ENCODE measurements at regions not wholly inside any gene's neighbourhood (a gene's known extent, or its start where the extent isn't known, plus 50 kb on each side); places are given as distances from the start of the nearest gene placed in this dataset.
"Not testable (repeated sequence)": the region's sequence is repeated elsewhere in the genome, so short reads cannot be mapped to it uniquely, and the experiment has no call there.

DNA sequence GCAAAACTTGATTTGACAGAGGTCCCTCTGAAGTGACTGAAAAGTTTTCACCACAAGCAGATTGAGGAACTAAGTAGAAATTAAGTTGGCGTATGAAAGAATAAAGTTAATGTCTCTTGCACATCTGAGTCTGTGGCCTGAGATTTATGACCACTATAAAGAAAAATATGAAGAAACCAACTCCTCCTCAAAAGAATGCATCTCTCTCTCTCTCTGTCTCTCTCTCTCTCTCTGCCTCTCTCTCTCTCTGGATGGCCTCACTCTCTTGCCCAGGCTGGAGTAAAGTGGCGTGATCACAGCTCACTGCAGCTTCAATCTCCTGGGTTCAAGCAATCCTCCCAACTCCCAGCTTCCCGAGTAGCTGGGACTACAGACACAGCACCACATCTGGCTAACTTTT, 55.2 kb downstream of the RPL22L1 start:
- no peak for DNase-seq

GRCh38 chr3:170813266-170813665, 56.7 kb downstream of the RPL22L1 start:
- no peak for DNase-seq

DNA sequence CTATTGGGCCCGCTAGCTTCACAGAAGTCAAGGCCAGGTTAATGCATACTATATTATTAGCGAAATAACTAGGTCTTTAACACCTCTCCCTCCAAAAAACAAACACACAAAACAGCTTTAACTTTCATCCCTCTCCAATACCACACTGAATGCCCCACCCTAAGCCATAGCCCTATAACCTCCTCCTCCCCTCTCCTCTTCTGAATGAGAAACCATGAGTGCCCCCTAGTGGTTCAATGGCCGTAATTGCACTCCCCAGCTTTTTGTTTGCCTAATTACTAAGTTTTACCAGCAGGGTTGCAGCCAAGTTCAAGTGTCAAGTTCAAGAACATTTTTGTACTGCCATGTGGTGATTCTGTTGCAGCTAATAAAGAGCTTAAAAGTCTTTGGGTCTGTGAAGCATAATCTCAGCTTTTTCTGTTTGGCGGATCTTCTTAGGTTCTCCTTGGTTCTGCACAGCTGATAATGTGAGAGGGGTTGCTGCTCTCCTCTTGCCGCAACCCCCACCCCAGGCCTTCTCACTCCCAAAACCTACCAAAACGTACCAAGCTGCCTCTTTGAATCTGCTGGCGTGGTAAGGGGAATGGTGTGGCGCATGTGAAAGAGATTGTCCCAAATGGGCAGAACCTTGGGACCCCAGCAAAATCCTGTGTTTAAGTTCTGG, 57.9 kb downstream of the RPL22L1 start:
- peak; percentile 70 to 78 for DNase-seq

GRCh38 chr3:170811515-170811914, 58.5 kb downstream of the RPL22L1 start:
- DNase-seq, result no peak

- no peak for DNase-seq
Observed at GRCh38 chr3:170809975-170810357, 60.0 kb downstream of the RPL22L1 start.

GRCh38 chr3:170809007-170809974, 60.7 kb downstream of the RPL22L1 start:
- DNase-seq, result peak in 1 of 2 donors; percentile 2

DNA sequence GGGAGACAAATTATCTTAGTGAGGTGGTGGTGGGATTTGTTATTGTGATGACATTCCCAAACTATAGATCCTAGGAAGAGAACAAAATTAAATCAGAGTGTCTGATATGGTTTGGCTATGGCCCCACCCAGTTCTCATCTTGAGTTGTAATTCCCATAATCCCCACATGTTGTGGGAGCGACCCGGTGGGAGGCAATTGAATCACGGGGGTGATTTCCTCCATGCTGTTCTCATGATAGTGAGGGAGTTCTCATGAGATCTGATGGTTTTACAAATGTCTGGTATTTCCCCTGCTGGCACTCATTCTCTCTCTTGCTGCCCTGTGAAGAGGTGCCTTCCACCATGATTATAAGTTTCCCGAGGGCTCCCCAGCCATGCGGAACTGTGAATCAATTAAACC, 62.0 kb downstream of the RPL22L1 start:
- DNase-seq, result no peak

- no peak for DNase-seq
Observed at GRCh38 chr3:170806676-170807075, 63.3 kb downstream of the RPL22L1 start.

GRCh38 chr3:170806141-170806540, 63.9 kb downstream of the RPL22L1 start:
- DNase-seq, result no peak

DNA sequence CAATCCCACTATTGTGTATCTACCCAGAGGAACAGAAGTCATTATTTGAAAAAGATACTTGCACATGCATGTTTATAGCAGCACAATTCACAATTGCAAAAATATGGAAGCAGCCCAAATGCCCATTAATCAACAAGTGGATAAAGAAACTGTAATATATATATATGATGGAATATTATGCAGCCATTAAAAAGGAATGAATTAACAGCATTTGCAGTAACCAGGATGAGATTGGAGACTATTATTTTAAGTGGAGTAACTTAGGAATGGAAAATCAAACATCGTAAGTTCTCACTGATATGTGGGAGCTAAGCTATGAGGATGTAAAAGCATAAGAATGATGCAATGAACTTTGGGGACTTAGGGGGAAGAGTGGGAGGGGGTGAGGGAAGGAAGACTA, 64.7 kb downstream of the RPL22L1 start:
- not testable (repeated sequence) for DNase-seq

GRCh38 chr3:170804634-170805033, 65.4 kb downstream of the RPL22L1 start:
- DNase-seq, result not testable (repeated sequence)

- no peak for DNase-seq
Observed at GRCh38 chr3:170804078-170804477, 65.9 kb downstream of the RPL22L1 start.

DNA sequence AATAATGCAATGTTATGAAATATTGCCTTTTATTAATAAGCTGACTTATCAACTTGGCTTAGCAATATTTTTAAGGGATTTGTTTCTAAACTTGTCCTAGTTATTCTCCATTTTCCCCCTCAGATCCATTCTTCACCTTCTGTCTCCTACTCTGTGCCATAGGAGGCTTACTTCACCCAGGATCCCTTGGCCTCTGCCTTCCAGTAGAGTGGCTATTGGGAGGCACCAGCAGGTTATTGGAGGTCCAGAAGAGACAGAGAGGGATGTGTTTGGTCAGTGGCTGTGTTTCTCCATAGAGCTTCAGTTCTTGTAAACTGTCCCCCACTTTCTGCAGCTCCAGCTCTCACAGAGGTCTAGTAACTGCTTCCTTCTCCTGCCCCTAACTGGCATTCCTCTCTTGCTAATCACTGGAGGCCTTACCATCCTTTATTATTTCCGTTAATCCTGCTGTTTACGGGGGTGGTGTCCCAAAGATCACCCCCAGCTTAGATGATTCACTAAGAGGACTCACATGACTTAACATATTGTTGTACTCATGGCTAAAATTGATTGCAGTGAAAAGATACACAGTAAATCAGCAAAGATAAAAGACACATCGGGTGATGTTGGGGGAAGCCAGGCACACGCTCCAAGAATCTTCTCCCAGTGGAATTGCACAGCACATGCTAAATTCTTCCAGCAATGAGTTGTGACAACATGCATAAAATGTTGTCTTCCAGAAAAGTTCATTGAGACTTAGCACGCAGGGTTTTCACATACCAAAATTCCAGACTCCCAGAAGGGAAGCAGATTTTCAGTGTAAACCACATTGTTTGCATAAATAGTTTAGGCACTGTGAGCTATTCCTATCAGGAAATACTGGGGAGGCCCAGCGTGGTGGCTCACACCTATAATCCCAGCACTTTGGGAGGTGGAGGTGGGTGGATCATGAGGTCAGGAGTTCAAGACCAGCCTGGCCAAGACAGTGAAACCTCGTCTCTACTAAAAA, 67.5 kb downstream of the RPL22L1 start:
- no peak for DNase-seq

DNA sequence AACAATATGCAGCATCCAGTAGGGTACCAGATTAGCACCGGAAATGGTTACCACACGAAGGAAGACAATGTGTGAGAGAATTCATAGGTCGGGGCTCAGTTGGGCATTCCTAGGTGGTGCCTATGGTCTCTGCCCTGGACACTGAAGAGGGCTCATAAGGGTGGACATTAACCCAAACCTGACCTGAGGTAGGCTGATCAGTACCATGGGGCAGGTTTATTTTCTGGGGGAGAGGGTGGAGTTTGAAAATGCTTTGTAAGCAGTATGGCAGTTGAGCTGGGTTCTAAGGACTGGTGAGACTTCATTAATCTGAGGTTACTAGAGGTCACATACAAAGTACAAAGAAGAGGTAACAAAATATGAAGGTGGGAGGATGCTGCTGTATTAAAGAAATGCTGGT, 68.4 kb downstream of the RPL22L1 start:
- no peak for DNase-seq

DNA sequence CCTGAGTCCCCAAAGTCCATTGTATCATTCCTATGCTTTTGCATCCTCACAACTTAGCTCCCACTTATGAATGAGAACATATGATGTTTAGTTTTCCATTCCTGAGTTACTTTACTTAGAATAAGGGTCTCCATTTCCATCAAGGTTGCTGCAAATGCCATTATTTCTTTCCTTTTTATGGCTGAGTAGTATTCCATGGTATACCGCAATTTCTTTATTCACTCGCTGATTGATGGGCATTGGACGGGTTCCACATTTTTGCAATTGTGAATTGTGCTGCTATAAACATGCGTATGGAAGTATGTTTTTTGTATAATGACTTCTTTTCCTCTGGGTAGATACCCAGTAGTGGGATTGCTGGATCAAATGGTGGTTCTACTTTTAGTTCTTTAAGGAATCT, 69.7 kb downstream of the RPL22L1 start:
- not testable (repeated sequence) for DNase-seq

GRCh38 chr3:170799009-170799408, 71.0 kb downstream of the RPL22L1 start:
- no peak for DNase-seq

- DNase-seq, result no peak
Observed at GRCh38 chr3:170797685-170798084, 72.3 kb downstream of the RPL22L1 start.

GRCh38 chr3:170792471-170792870, 77.5 kb downstream of the RPL22L1 start:
- DNase-seq, result no peak

- no peak for DNase-seq
Observed at GRCh38 chr3:170790647-170791046, 79.3 kb downstream of the RPL22L1 start.

GRCh38 chr3:170787464-170787863, 82.5 kb downstream of the RPL22L1 start:
- DNase-seq, result no peak

DNA sequence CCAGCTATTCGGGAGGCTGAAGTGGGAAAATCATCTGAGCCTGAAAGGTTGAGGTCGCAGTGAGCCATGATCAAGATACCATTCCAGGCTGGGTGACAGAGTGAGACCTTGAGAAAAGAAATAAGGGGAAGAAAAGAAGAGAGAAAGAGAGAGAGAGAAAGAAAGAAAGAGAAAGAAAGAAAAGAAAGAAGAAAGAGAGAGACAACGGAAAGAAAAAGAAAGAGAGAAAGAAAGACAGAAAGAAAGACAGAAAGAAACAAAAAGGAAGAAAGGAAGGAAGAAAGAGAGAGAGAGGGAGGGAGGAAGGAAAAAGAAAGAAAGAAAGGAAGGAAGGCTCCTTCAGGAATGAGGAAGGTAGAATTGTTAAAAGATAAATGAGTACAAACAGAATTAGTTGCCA, 84.5 kb downstream of the RPL22L1 start:
- no peak for DNase-seq

GRCh38 chr3:170784406-170784805, 85.6 kb downstream of the RPL22L1 start:
- no peak for DNase-seq

- no peak for DNase-seq
Observed at GRCh38 chr3:170780955-170781354, 89.0 kb downstream of the RPL22L1 start.
